Gastrocnemius medialis (tissue), 4 donors: ENCODE measurements at regions not wholly inside any gene's neighbourhood (a gene's known extent, or its start where the extent isn't known, plus 50 kb on each side); places are given as distances from the start of the nearest gene placed in this dataset.

Source experiments
- POLR2A ChIP-seq, 2 donors: fragments of 450-650 bp; IDR thresholded peaks; one replicate each; pipeline ENCODE4 v1.6.1; 2017; ENCODE audit warnings: antibody characterized with exemption in 2 of 2, mild to moderate bottlenecking in 2 of 2, moderate library complexity in 2 of 2
- TF ChIP-seq, protein P1 (sequence below), 5 experiments: fragments of 450-650 bp in 3 of 5; fragments of 200-600 bp in 2 of 5; sonication (generic) in 2 of 5; IDR thresholded peaks in 4 of 5; conservative IDR thresholded peaks in 1 of 5; 1 replicate in 4 of 5; 2 replicates in 1 of 5; pipeline ENCODE4 v1.5.1; 2016 to 2019; ENCODE audit warnings: antibody characterized with exemption in 5 of 5, mild to moderate bottlenecking in 3 of 5, moderate library complexity in 3 of 5

DNA sequence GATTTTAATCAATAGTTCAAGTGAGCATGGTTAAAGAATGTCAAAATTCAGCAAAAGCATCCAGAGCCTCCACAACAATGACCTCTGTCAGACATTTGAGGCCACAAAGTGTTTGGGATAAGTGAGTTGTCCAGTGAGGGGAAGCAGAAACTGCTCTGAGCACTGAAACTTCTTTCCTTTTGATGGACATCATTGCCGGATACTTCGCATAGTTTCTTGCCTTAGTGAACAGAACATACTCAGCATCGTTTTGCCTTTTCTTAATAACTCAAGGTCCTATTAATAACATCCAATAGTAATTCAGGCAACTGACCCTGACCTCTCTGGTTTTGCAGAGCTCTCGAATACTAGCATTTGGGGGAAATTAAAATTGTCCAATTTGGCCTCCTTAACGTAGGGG, 78.6 kb downstream of the EDN3 start:
- TF ChIP-seq, protein P1, sequence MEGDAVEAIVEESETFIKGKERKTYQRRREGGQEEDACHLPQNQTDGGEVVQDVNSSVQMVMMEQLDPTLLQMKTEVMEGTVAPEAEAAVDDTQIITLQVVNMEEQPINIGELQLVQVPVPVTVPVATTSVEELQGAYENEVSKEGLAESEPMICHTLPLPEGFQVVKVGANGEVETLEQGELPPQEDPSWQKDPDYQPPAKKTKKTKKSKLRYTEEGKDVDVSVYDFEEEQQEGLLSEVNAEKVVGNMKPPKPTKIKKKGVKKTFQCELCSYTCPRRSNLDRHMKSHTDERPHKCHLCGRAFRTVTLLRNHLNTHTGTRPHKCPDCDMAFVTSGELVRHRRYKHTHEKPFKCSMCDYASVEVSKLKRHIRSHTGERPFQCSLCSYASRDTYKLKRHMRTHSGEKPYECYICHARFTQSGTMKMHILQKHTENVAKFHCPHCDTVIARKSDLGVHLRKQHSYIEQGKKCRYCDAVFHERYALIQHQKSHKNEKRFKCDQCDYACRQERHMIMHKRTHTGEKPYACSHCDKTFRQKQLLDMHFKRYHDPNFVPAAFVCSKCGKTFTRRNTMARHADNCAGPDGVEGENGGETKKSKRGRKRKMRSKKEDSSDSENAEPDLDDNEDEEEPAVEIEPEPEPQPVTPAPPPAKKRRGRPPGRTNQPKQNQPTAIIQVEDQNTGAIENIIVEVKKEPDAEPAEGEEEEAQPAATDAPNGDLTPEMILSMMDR (IDR thresholded peaks at IDR 0.05 in 4 of 5, conservative IDR thresholded peaks at IDR 0.05 in 1 of 5): no peak
- TF ChIP-seq POLR2A (IDR thresholded peaks at IDR 0.05): no peak
